ENCODE measurements at regions not wholly inside any gene's neighbourhood (a gene's known extent, or its start where the extent isn't known, plus 50 kb on each side); places are given as distances from the start of the nearest gene placed in this dataset.

DNA sequence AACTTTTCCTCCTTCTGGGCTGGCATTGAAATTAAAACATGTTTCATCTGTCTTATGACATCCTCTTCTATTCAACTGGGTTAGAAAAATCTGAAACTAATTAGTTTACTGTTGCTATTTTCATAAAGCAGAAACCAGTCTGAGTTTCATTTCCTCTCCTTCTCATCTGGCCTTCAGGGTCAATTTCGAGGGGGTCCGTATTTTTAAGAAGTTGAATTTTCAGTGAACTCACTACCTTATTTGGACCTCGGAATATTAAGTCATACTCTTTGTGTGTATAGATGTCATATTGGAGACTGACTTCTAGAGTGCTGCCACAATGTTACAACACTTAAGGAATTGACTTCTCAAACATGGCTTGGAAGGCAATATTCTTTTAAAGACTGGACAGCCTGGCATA lies 485.9 kb downstream of the SQOR start:
- DNase-seq: no peak

DNA sequence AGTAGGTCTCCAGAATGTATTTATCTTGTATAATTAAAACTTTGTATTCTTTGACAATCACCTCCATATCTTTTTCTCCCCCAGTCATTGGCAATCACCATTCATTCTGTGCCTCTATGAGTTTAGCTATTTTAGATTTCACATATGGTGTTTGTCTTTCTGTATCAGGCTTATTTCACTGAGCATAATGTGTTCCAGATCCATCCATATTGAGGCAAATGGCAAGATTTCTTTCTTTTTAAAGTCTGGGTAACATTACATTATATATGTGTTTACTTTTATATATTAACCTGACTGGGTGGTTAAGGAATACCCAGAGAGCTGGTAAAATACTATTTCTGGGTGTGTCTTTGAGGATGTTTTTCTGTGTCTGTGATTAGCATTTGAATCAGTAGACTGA lies 486.6 kb downstream of the SQOR start:
- DNase-seq: no peak

DNA sequence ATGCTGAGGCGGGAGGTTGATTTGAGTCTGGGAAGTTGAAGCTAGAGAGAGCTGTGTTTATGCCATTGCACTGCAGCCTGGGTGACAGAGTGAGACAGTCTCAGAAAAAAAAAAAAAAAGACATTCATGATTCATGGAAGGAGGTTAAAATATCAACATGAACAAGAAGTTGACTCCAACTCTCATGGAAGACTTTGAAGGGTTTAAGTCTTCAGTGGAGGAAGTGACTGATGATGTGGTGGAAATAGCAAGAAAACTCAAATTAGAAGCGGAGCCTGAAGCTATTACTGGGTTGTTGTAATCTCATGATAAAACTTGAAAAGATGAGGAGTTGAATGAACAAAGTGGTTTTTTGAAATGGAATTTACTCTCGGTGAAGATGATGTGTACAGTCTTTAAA lies 491.8 kb downstream of the SQOR start:
- DNase-seq: no peak

DNA sequence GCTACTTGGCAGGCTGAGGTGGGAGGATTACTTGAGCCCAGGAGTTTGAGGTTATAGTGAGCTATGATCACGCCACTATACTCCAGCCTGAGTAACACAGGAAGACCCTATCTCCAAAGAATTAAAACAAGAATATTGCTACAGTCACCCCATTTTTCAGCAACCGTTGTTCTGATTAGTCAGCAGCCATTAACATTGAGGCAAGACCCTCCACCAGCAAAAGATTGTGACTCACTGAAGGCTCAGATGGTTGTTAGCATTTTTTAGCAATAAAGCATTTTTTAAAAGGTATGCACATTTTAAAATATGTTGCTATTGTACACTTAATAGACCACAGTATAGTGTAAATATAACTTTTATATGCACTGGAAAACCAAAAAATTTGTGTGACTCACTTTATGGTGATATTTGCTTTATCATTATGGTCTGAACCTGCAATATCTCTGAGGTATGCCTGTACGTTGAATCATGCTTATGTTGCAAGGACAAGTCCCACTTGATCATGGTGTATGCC lies 492.6 kb downstream of the SQOR start:
- DNase-seq: no peak

DNA sequence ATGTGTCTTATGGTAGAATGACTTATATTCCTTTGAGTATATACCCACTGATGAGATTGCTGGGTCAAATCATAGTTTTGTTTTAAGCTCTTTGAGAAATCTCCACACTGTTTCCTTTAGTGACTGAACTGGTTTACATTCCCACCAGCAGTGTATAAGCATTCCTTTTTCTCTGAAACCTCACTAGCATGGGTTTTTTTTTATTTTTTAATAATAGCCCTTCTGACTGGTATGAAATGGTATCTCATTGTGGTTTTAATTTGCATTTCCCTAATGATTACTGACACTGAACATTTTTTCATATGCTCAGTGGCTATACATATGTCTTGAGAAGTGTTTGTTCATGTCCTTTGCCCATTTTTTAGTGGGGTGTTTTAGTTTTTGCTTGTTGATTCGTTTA lies 494.3 kb downstream of the SQOR start:
- DNase-seq: no peak

DNA sequence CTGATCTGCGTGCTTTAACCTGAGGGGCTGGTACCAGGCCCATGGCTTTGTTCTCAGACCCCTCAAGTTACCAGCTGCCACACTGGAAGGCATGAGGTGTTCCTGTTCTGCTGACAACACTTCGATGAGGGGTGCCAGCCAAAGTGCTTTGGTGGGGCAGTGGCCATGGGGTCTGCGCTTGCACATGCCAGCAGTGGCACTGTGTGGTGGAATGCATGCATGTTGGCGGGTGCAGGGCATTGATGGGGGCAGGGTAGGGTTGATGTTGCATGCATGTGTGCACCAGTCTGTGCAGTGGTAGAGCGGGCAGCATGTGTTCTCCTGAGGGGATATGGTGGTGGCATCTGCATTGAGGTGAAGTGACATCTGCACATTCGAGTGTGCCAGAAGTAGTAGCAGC lies 497.0 kb downstream of the SQOR start:
- DNase-seq: no peak

DNA sequence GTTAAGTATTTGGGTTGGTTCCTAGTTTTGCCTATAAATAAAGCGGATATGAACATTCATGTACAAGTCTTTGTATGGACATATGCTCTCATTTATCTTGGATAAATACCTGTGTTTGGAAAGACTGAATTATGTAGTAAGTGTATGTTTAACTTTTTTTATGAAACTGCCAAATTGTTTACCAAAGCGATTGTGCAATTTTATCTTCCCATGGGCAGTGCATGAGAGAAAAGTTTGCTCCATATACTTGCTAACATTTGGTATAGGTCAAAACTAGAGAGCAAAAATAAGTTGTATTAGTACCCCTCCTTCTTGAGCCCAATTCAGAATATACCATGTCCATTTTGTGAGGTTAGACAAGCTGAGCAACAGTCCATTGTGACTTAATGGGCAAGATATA lies 502.6 kb downstream of the SQOR start:
- DNase-seq: no peak

DNA sequence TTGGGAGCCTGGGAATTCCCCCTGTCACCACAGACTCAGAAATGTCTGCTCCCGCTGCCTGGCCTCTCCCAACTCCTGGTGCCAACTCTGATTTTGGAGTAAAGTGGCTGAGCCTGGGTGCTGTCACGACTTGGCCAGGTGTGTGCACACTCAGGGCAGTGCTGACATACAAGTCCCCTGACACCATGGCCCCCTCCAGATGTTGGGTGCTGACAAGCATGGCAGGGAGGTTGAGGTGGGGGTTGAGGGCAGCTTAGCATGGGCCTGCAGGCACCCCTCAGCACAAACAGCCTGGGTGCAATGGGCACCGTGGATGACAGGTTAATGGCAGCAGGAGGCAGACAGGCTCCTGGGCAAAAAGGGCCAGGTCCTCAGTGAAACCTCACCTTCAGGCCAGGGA lies 511.2 kb downstream of the SQOR start:
- no peak for DNase-seq

DNA sequence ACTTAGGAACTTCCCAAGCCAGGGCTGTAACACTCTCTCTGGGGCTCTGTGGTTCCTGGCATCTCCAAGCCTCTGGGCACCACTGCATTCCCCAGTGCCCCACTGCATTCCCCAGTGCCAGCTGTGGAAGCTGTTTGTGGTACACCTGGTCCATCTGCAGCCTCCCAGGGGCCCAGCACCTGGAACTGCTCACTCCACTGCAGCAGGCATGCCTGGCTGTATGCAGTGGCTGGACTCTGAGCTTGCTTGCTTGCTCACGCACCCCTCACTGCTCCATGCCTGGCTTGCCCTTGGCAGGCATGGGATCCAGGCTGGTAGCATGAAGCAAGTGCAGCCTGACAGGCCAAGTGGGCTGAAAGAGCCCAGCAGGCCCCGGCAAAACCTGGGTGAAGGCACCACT lies 512.1 kb downstream of the SQOR start:
- DNase-seq: no peak

DNA sequence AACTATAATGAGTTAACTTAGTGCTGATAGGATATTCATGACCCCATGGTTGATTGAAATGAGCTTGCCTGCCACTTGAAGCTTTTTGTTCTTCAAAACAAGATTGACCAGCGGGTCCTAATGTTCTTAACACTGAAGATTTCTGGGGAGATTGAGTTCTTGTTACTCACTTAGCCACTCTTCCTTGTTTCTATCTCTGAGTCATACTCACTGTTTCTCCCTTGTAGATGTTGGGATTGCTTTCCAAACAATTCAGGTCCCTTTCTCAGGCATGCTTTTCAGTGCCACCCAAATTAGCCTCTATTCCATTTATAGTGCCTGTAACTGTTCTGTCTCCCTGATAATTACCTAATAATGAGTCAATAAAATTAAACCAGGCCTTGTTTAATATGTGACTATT lies 517.0 kb downstream of the SQOR start:
- no peak for DNase-seq

DNA sequence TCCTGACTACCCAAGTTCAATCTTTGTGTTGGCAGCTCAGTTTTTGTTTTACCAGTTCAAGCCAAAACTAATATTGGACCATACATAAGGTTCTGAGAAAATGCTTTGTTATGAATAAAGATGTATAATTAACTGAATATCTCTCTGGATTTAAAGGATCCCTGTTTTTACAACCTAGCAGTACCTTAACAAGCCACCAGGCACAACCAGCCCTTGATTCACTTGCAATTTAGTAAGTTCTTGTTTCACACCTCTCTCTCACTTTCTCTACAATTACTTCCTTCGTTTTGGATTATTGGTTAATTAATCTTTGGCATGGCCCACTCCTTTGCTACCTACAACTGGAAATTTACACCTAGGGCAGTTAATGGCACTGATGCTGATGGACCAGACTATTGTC lies 531.9 kb downstream of the SQOR start:
- DNase-seq: no peak

DNA sequence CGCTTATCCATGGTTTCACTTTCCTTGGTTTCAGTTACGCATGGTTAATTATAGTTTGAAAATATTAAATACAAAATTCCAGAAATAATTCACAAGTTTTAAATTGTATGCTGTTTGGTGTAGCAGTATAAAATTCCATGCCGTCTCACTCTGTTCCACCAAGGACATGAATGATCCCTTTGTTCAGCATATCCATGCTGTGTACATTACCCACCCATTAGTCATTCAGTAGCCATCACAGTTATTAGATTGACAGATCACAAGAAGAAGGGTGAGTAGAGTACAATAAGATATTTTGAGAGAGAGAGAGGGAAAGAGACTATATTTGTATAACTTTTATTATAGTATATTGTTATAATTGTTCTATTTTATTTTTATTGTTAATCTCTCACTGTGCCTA lies 535.5 kb downstream of the SQOR start:
- no peak for DNase-seq

DNA sequence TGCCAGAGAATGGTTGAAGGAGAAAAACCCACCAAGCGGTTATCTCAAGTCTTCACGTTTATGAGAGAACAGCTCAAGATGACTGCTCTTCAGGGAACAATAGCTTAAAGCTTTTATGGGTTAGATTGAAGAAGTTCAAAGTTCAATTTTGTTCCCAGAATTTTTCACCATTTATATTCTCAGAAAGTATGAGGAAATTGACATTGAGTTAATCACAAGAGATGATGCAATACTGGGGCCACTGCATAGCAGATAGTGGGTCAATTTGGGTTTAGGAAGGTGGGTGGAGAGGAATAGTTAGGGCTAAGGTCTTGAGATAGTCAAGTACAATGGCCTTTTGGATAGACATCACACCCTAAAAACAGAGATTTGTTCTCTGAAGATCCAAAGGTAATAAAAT lies 539.3 kb downstream of the SQOR start:
- DNase-seq: no peak

DNA sequence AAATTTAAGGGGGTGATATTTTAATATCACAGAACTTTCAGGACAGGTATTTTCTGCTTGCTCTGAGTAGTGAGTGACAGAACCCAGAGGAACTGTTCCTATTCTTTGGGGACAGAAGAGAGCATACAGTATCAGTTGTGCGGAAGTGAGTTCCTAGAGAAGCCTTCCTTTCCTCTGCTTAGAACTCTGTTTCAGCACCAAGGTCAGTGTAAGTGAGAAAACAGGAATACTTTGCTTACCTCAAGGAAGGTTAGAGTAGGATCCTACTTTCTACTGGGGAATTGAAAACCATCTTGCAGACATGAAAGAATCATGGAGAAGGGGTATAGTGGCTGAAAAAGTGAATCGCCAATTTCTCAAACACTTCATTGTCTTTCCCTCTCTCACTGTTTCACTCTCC lies 542.4 kb downstream of the SQOR start:
- DNase-seq: no peak

DNA sequence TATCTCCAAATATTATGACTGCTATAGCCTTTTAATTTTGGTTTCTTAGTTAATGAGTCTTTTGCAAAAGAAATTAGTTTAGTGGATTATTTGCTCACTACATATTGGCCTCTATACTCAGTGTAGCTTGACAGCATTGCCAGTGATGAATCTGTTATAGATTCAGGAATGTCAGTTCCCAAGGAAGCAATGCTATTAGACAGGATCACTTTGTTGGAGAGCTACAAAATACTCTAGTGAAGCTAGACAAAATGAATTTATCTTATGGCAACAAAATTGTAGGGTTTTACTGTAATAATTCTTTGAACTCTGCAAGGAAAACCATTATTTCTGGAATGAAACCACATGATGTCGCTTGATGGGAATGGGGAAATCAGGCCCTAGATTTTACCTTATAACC lies 543.3 kb downstream of the SQOR start:
- no peak for DNase-seq

DNA sequence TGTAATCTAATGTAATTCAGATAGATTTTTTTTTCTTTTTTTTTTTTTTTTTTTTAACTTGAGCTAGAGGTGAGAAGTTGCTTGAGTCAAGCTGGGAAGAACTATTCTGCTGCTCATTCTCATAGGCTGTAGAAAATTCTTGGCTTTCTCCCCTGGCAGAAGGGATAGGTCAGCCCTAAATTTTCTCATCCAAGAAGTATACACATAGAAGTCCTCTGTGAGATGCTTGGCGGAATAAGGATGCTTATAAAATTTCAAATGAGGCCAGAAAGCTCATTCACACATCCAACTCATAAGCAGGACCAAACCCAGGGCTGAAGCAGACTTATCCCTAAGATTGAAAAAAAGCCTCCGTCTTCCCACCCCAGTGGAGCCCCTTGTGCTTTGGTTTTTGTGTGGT lies 572.5 kb downstream of the SQOR start:
- DNase-seq: no peak

DNA sequence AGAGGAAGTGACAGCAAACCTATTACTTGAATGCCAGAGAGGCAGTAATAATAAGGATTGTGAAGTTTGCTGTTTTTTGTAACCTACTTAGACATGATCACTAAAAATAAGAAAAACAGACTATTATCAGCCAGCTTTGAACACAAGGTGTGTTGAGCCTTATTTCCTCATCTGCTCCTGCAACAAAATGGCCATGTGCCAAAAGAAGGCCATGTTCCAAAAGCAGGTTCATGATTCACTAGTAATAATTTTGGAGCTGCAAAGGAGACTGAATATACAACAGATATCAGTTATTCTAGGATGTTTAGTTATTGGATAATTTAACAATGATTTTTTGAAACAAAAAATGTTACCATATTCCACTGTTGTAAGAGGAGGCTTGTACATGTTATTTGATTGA lies 578.7 kb downstream of the SQOR start:
- DNase-seq: no peak

DNA sequence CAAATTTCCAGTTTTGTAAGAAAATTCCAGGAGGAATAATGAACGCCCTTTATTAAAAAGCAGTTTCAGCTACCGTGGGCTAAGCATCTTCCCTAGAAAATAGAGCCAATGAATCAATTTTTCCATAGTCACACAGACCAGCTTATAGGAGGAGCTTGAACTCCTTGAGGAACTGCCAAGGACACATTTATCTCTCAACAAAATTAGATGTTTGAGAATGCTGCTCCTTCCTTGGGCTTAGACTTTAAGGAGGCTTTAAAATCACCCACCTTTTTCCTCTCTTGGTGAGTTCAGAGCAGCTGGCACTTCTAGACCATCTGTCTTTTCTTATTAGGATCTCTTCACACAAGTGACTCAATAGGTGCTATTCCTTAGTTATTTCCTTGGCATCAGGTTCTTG lies 588.0 kb downstream of the SQOR start:
- DNase-seq: no peak

DNA sequence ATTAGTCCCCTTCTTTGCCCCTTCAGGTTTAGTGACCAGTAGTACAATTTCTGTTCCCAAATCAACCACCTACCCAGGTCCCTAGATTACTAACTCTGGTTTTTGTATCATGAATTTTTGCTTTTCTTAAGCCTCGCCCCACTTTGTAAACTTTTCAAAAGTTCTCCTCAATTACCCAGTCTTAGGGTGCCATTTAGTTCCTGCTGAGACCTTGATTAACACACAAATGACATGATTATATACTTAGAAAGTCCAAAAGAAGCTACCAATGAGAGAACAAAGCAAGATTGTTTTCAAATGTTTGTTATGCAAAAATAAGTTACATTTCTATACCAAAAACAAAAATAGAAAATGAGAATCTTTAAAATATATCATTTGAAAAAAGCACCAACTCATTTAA lies 594.4 kb downstream of the SQOR start:
- no peak for DNase-seq

DNA sequence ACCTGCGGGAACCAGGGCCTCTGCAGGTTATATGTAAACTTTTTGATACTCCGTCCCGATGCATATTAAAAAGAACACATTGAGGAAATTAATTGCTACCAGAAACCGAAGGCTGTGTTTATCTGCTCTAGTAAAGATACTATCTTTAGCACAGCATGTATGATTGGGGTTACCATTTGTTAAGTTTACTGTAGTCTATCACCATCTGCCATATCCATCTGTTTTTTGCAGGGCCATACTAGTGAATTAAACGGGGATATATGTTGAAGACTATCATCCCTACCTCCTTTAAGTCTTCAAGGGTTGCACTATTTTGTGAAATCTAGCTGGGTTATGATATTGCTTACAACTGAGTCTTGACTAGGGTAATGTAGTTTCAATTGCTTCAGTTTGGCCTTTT lies 597.0 kb downstream of the SQOR start:
- no peak for DNase-seq

DNA sequence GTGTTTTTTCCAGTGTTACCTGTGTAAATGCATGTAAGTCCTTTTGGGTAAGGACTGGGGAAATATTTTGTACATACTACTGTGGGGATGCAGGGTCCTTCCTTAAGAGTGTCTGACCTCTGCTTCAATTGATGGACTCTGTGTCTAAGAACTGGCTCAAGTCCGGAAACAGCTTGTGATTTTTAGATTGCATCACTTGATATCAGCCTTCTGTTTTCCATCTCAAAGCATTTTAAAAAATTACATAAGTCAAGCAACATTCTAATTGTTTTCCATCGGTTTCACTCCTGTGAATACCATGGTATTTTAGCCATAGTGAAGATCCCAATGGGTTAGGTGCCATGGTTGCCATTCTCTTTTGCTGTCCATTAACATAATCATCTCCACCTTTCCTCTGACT lies 597.6 kb downstream of the SQOR start:
- DNase-seq: no peak

DNA sequence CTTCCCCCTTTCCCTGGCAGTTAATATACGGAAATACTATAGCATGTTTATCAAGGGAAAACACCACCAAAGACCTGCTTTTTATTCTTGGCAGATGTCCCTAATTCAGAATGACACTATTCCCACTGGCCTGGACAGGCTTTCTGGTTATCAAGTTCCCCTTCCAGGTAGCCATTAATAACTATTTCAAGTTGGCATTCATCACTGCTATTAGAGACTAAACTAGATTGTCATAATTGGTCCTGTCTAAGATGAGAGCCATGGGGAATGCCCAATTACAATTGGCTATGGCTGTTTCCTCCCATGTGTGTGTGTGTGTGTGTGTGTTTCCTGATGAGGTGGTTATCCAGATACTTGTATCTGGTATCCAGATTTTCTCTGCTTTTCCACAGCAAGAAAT lies 608.1 kb downstream of the SQOR start:
- DNase-seq: no peak

DNA sequence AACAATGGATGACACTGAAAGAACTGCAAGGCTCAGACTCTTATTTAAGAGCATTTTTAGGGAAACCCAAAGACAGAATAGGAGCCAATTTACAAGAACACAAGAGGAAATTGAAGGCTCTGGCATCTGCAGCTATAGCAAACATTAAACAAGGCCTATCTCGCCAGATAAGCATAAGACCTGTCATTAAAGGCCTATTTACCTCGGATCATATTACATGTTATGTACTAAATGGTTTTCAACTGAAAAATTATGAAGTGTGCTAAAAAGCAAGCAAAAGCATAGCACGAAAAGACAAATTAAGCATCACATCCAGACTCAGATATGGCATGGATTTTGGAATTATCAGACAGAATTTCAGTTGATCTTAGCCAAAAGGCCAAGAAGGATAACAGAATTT lies 617.1 kb downstream of the SQOR start:
- DNase-seq: no peak

DNA sequence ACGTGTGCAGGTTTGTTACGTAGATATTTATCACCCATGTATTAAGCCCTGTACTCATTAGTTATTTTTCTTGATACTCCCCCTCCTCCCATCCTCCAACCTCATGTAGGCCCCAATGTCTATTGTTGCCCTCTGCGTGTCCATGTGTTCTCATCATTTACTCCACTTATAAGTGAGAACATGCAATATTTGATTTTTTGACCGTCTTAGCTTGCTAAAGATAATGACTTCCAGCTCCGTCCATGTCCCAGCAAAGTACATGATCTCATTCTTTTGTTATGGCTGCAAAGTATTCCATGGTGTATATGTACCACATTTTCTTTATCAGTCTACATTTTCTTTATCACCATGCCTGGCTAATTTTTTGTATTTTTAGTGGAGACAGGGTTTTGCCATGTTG lies 623.2 kb downstream of the SQOR start:
- no peak for DNase-seq

DNA sequence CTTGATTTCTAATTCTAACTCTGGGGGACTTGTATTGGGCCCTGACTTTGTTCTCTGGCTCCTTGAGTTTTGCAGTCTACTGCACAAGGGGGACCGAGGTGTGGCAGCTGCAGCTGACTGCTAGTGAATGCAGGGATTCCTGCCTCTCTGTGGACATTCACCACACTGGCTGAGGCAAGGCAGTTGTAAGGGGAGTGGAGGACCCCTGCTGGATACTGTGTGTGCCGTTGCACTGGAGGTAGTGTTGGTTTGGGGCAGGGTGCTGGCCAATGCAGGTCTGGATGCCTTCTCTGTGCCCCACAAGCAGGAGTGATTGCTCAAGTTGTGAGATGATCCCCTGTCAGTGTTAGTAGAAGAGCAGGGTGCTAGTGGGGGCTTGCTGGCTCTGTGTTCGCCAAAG lies 626.1 kb downstream of the SQOR start:
- DNase-seq: no peak

DNA sequence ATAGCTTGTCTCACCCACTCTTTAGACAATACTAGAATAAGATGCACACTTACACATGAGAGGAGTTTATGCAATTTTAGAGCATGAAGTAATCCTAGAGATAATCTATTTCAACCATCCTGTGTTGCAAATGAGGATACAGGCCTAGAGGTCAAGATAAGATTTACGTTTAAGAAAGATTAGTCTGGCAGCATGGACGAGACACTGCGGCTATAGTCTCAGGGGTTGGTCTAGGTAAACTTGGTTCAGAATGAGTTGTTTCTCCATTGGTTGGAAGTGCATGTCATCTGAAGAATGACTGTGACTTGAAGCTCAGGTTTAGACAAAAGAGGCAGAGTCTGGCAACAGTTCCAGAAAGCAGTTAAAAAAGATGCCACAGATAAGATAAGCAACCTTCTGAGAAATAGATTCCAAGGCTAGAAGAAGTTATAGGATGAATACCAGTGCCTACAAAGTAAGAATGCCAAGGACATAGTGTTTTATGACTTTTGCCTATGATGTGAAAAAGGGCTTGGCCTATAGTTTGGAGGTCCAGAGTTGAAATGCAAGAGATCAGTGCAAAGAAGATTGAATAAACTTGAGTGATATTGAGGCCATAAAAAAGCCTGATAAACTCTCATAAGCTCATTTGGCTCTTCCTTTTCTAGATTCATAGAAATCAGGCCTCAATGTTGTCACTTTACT lies 631.0 kb downstream of the SQOR start:
- DNase-seq: no peak

All from GDM1 (cell line).